GM23338 (cell line): ENCODE measurements at regions not wholly inside any gene's neighbourhood (a gene's known extent, or its start where the extent isn't known, plus 50 kb on each side); places are given as distances from the start of the nearest gene placed in this dataset.

Source experiments
- ATAC-seq: fragments of 200-7000 bp; cut with Tn5 transposase; 3 replicates; pipeline ENCODE4 v1.9.1; 2020
- DNase-seq: peaks from one replicate; pipeline ENCODE4 v3.0.0-alpha.2; 2015; ENCODE audit warnings: low spot score
- H2AFZ ChIP-seq: fragments of 200-600 bp; sonication (generic); 2 replicates; pipeline ENCODE4 v1.8.0; 2016; ENCODE audit warnings: antibody characterized with exemption, mild to moderate bottlenecking, moderate library complexity
- H3F3A ChIP-seq: fragments of 200-600 bp; sonication (generic); replicated peaks from 2 replicates; pipeline ENCODE4 v1.8.0; 2017; ENCODE audit warnings: antibody characterized with exemption, mixed run types, low read depth
- H3K27ac ChIP-seq: fragments of 200-600 bp; sonication (generic); 2 replicates; pipeline ENCODE4 v1.6.1; 2016; ENCODE audit warnings: low read depth
- H3K27me3 ChIP-seq: fragments of 200-600 bp; sonication (generic); 2 replicates; pipeline ENCODE4 v1.8.0; 2016; ENCODE audit warnings: mild to moderate bottlenecking, mixed run types, moderate library complexity; ENCODE audit not compliant: insufficient read depth
- H3K36me3 ChIP-seq: fragments of 200-600 bp; sonication (generic); 2 replicates; pipeline ENCODE4 v1.8.0; 2016; ENCODE audit warnings: mild to moderate bottlenecking; ENCODE audit not compliant: insufficient read depth
- H3K4me1 ChIP-seq: fragments of 200-600 bp; sonication (generic); 2 replicates; pipeline ENCODE4 v1.8.0; 2016; ENCODE audit warnings: mild to moderate bottlenecking, moderate library complexity; ENCODE audit not compliant: insufficient read depth
- H3K4me2 ChIP-seq: fragments of 200-600 bp; sonication (generic); 2 replicates; pipeline ENCODE4 v1.7.1; 2017; ENCODE audit warnings: mixed run types
- H3K4me3 ChIP-seq: fragments of 200-600 bp; sonication (generic); 2 replicates; pipeline ENCODE4 v1.6.1; 2016; ENCODE audit warnings: mixed run types
- H3K79me2 ChIP-seq: fragments of 200-600 bp; sonication (generic); replicated peaks from 2 replicates; pipeline ENCODE4 v1.8.0; 2017; ENCODE audit warnings: mild to moderate bottlenecking; ENCODE audit not compliant: insufficient read depth
- H3K9me2 ChIP-seq: fragments of 200-600 bp; sonication (generic); 2 replicates; pipeline ENCODE4 v1.8.0; 2017; ENCODE audit not compliant: insufficient read depth
- H4K20me1 ChIP-seq: fragments of 200-600 bp; sonication (generic); replicated peaks from 2 replicates; pipeline ENCODE4 v1.8.0; 2017; ENCODE audit warnings: mild to moderate bottlenecking; ENCODE audit not compliant: insufficient read depth
- H3K27ac Mint-ChIP-seq: 2 replicates; pipeline ENCODE4 v1.8.0; 2020; ENCODE audit warnings: inconsistent platforms, mild to moderate bottlenecking, moderate library complexity, mixed read lengths
- H3K27me3 Mint-ChIP-seq: 3 replicates; pipeline ENCODE4 v1.8.0; 2022; ENCODE audit warnings: low read depth, mild to moderate bottlenecking, moderate library complexity, mixed read lengths, inconsistent platforms; ENCODE audit not compliant: insufficient read depth, poor library complexity
- H3K36me3 Mint-ChIP-seq: 3 replicates; pipeline ENCODE4 v1.8.0; 2021; ENCODE audit warnings: low read depth, mild to moderate bottlenecking, inconsistent platforms, moderate library complexity, mixed read lengths
- H3K4me1 Mint-ChIP-seq: 3 replicates; pipeline ENCODE4 v1.8.0; 2020; ENCODE audit warnings: mild to moderate bottlenecking, inconsistent platforms, mixed read lengths
- H3K4me3 Mint-ChIP-seq: 3 replicates; pipeline ENCODE4 v1.8.0; 2021; ENCODE audit warnings: moderate library complexity, mild to moderate bottlenecking, inconsistent platforms, mixed read lengths
- H3K9me3 Mint-ChIP-seq: 3 replicates; pipeline ENCODE4 v1.8.0; 2020; ENCODE audit warnings: moderate library complexity, mild to moderate bottlenecking, inconsistent platforms, mixed read lengths
- NANOG ChIP-seq: IDR thresholded peaks from 2 replicates; pipeline ENCODE4 v1.6.1; 2016; ENCODE audit warnings: antibody characterized with exemption, borderline replicate concordance
- STAT1 ChIP-seq: IDR thresholded peaks from one replicate; pipeline ENCODE4 v1.6.1; 2016; ENCODE audit warnings: antibody characterized with exemption; ENCODE audit not compliant: unreplicated experiment
- TF ChIP-seq, protein P1 (sequence below): fragments of 250-450 bp; sonication (Bioruptor Pico); IDR thresholded peaks from 2 replicates; pipeline ENCODE4 v1.5.0; 2020; ENCODE audit warnings: mild to moderate bottlenecking, moderate library complexity
- TF ChIP-seq, protein P2 (sequence below): IDR thresholded peaks from 2 replicates; pipeline ENCODE4 v1.6.1; 2016; ENCODE audit warnings: antibody characterized with exemption
- TF ChIP-seq, protein P3 (sequence below), 2 experiments: fragments of 200-600 bp in 1 of 2; sonication (generic) in 1 of 2; conservative IDR thresholded peaks; 2 replicates each; pipeline versions ENCODE4 v1.5.1 to v1.6.1; 2016 to 2017; ENCODE audit warnings: antibody characterized with exemption in 2 of 2, low read depth in 2 of 2, mild to moderate bottlenecking in 2 of 2, moderate library complexity in 1 of 2

DNA sequence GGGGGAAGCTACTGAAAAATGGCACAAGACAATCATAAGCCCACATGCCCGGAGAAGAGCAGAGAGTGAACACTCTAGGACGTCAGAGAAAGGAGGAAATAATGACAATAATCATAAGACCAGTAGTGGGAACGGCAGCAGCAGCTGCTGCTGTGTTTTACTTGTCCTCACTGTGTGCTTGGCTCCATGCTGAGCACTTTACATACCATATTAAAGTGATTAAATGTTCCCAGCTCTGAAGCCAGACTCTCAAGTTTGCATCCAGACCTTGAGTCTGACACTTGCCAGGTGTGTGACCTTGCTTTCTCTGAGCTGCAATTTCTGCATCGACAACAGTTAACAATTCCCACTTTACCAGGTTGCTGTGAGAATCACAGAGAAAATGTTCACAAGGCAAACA lies 255.4 kb downstream of the SPANXN1 start (continued):
- TF ChIP-seq, protein P1, sequence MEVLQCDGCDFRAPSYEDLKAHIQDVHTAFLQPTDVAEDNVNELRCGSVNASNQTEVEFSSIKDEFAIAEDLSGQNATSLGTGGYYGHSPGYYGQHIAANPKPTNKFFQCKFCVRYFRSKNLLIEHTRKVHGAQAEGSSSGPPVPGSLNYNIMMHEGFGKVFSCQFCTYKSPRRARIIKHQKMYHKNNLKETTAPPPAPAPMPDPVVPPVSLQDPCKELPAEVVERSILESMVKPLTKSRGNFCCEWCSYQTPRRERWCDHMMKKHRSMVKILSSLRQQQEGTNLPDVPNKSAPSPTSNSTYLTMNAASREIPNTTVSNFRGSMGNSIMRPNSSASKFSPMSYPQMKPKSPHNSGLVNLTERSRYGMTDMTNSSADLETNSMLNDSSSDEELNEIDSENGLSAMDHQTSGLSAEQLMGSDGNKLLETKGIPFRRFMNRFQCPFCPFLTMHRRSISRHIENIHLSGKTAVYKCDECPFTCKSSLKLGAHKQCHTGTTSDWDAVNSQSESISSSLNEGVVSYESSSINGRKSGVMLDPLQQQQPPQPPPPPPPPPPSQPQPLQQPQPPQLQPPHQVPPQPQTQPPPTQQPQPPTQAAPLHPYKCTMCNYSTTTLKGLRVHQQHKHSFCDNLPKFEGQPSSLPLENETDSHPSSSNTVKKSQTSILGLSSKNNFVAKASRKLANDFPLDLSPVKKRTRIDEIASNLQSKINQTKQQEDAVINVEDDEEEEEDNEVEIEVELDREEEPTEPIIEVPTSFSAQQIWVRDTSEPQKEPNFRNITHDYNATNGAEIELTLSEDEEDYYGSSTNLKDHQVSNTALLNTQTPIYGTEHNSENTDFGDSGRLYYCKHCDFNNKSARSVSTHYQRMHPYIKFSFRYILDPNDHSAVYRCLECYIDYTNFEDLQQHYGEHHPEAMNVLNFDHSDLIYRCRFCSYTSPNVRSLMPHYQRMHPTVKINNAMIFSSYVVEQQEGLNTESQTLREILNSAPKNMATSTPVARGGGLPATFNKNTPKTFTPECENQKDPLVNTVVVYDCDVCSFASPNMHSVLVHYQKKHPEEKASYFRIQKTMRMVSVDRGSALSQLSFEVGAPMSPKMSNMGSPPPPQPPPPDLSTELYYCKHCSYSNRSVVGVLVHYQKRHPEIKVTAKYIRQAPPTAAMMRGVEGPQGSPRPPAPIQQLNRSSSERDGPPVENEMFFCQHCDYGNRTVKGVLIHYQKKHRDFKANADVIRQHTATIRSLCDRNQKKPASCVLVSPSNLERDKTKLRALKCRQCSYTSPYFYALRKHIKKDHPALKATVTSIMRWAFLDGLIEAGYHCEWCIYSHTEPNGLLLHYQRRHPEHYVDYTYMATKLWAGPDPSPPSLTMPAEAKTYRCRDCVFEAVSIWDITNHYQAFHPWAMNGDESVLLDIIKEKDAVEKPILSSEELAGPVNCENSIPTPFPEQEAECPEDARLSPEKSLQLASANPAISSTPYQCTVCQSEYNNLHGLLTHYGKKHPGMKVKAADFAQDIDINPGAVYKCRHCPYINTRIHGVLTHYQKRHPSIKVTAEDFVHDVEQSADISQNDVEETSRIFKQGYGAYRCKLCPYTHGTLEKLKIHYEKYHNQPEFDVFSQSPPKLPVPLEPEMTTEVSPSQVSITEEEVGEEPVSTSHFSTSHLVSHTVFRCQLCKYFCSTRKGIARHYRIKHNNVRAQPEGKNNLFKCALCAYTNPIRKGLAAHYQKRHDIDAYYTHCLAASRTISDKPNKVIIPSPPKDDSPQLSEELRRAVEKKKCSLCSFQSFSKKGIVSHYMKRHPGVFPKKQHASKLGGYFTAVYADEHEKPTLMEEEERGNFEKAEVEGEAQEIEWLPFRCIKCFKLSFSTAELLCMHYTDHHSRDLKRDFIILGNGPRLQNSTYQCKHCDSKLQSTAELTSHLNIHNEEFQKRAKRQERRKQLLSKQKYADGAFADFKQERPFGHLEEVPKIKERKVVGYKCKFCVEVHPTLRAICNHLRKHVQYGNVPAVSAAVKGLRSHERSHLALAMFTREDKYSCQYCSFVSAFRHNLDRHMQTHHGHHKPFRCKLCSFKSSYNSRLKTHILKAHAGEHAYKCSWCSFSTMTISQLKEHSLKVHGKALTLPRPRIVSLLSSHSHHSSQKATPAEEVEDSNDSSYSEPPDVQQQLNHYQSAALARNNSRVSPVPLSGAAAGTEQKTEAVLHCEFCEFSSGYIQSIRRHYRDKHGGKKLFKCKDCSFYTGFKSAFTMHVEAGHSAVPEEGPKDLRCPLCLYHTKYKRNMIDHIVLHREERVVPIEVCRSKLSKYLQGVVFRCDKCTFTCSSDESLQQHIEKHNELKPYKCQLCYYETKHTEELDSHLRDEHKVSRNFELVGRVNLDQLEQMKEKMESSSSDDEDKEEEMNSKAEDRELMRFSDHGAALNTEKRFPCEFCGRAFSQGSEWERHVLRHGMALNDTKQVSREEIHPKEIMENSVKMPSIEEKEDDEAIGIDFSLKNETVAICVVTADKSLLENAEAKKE (CRISPR knock-in tag) = no peak
- TF ChIP-seq NANOG (no peak), STAT1 (no peak)
- TF ChIP-seq, protein P2, sequence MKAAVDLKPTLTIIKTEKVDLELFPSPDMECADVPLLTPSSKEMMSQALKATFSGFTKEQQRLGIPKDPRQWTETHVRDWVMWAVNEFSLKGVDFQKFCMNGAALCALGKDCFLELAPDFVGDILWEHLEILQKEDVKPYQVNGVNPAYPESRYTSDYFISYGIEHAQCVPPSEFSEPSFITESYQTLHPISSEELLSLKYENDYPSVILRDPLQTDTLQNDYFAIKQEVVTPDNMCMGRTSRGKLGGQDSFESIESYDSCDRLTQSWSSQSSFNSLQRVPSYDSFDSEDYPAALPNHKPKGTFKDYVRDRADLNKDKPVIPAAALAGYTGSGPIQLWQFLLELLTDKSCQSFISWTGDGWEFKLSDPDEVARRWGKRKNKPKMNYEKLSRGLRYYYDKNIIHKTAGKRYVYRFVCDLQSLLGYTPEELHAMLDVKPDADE = no peak

DNA sequence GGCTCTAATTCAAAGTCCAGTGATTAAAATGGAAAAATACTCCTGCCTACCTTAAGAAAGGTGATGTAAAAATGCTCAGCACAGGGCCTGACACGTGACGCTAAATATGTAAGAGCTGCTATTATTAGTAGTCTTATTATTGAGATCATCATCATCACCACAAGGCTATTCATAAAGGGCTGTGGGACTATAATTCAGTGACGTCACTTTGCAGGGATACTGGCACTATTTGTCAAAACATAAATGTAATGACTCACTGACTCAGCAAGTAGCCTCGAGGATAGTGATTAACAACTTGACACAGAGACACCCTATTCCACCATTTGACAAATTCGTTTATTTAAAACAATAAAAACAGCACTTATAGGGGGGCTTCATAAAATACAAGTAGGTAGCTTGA lies 258.9 kb downstream of the SPANXN1 start:
- no peaks in the 10 kb centered on the region for H3K4me1 ChIP-seq
- Mint-ChIP-seq H3K4me3 (no peak overlapping the region), H3K36me3 (peaks cover 2% of the 10 kb centered on the region; the same call in 1 of the 3 replicates), H3K4me1 (no peaks in the 10 kb centered on the region), H3K27ac (no peak overlapping the region), H3K27me3 (peaks cover 6% of the 10 kb centered on the region), H3K9me3 (peaks cover 91% of the 10 kb centered on the region)
- H3K79me2 ChIP-seq = no peaks in the 10 kb centered on the region
- no peaks in the 10 kb centered on the region for H3K27me3 ChIP-seq
- DNase-seq (no peak), ATAC-seq (no peak)
- H3K4me3 ChIP-seq = no peak overlapping the region
- no peaks in the 10 kb centered on the region for H4K20me1 ChIP-seq
- H2AFZ ChIP-seq = no peak overlapping the region
- H3K9me2 ChIP-seq = no peaks in the 10 kb centered on the region
- no peak overlapping the region for H3K4me2 ChIP-seq
- no peak overlapping the region for H3K27ac ChIP-seq
- H3F3A ChIP-seq = no peaks in the 10 kb centered on the region
- TF ChIP-seq, protein P3, sequence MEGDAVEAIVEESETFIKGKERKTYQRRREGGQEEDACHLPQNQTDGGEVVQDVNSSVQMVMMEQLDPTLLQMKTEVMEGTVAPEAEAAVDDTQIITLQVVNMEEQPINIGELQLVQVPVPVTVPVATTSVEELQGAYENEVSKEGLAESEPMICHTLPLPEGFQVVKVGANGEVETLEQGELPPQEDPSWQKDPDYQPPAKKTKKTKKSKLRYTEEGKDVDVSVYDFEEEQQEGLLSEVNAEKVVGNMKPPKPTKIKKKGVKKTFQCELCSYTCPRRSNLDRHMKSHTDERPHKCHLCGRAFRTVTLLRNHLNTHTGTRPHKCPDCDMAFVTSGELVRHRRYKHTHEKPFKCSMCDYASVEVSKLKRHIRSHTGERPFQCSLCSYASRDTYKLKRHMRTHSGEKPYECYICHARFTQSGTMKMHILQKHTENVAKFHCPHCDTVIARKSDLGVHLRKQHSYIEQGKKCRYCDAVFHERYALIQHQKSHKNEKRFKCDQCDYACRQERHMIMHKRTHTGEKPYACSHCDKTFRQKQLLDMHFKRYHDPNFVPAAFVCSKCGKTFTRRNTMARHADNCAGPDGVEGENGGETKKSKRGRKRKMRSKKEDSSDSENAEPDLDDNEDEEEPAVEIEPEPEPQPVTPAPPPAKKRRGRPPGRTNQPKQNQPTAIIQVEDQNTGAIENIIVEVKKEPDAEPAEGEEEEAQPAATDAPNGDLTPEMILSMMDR (conservative IDR thresholded peaks at IDR 0.05; ENCODE audit: low read depth in 2 of 2) = no peak
- no peaks in the 10 kb centered on the region for H3K36me3 ChIP-seq
